Central memory CD8-positive, alpha-beta T cell (primary cell): ENCODE measurements at regions not wholly inside any gene's neighbourhood (a gene's known extent, or its start where the extent isn't known, plus 50 kb on each side); places are given as distances from the start of the nearest gene placed in this dataset.
"Not testable (repeated sequence)": the region's sequence is repeated elsewhere in the genome, so short reads cannot be mapped to it uniquely, and the experiment has no call there.

Experiments used
- ATAC-seq: fragments of 150-1000 bp; cut with Tn5 transposase; replicated peaks from 2 replicates; pipeline ENCODE4 v1.10.0; 2022; ENCODE audit warnings: mild to moderate bottlenecking, moderate FRiP score, moderate number of reproducible peaks; ENCODE audit not compliant: poor library complexity, severe bottlenecking; ENCODE audit errors: extremely low read depth
- DNase-seq, 2 donors: peaks; one replicate each; pipeline ENCODE4 v3.0.0; 2021; ENCODE audit warnings: low spot score in 2 of 2
- H3K27ac Mint-ChIP-seq: one replicate; pipeline ENCODE4 v1.8.0; 2022; ENCODE audit warnings: low read depth, mild to moderate bottlenecking, moderate library complexity, mixed read lengths
- H3K27me3 Mint-ChIP-seq: one replicate; pipeline ENCODE4 v1.8.0; 2022; ENCODE audit warnings: mixed read lengths
- H3K36me3 Mint-ChIP-seq: one replicate; pipeline ENCODE4 v1.8.0; 2022; ENCODE audit warnings: mild to moderate bottlenecking, moderate library complexity, mixed read lengths; ENCODE audit not compliant: insufficient read depth
- H3K4me1 Mint-ChIP-seq: one replicate; pipeline ENCODE4 v1.8.0; 2022; ENCODE audit warnings: mixed read lengths
- H3K4me3 Mint-ChIP-seq: one replicate; pipeline ENCODE4 v1.8.0; 2022; ENCODE audit warnings: mild to moderate bottlenecking, moderate library complexity, mixed read lengths
- H3K9me3 Mint-ChIP-seq: one replicate; pipeline ENCODE4 v1.8.0; 2022; ENCODE audit warnings: mixed read lengths

DNA sequence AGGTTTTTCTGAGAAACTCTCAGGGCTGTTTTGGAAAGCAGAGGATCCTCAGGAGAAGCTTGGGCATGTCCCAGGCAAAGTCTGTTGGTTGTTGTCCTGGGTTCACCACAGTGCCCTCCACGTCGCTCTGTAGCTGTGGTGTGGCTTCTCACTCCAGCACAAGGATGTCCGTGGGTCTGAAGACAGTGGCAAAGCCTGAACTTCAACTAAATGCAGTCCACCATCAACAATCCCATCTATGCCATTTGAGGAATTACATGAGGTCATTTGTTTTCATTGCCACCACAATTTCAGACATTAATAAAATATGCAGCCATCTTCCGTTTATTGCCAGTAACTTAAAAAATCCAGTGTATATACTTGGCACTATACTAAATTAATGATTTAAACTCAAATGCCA is 272.1 kb downstream of the LRIG3 start:
- no peaks in the 10 kb centered on the region for H3K9me3 Mint-ChIP-seq
- no peaks in the 10 kb centered on the region for H3K27me3 Mint-ChIP-seq
- H3K36me3 Mint-ChIP-seq, result no peaks in the 10 kb centered on the region

DNA sequence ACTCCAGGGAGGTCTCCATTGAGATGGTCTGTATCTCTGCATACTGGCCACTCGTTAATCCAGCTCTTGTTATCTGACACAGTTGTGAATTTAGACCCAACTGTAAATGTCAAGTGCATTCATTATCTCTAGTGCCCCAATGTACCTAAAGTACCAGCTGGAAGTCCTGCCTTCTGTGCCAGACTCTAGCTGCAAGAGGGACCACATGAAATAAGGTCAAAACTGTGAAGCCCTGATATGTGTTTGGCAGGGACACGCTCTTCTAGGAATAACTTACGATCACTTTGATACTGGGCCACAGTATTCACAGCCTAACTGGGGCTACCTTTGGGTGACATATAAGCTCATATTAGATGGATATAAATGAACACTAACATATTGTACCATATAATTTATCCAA is 268.5 kb downstream of the LRIG3 start:
- Mint-ChIP-seq H3K4me1 (no peaks in the 10 kb centered on the region), H3K36me3 (no peaks in the 10 kb centered on the region), H3K9me3 (peaks cover 5% of the 10 kb centered on the region), H3K27me3 (no peaks in the 10 kb centered on the region), H3K27ac (no peak overlapping the region), H3K4me3 (no peak overlapping the region)
- no peak for DNase-seq
- no peak for ATAC-seq

More for the DNA sequence above, 272.1 kb downstream of the LRIG3 start:
- H3K27ac Mint-ChIP-seq, result no peak overlapping the region
- H3K4me1 Mint-ChIP-seq, result no peaks in the 10 kb centered on the region
- DNase-seq (no peak), ATAC-seq (no peak)
- no peak overlapping the region for H3K4me3 Mint-ChIP-seq

DNA sequence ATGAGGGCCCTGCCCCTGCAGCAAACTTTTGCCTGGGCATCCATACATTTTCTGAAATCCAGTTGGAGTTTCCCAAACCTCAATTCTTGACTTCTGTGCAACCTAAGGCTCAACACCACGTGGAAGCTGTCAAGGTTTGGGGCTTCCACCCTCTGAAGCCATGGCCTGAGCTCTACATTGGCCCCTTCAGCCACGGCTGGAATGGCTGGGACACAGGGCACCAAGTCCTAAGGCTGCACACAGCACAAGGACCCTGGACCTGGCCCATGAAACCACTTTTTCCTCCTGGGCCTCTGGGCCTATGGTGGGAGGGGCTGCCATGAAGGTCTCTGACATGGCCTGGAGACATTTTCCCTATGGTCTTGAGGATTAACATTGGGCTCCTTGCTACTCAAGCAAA is 266.3 kb downstream of the LRIG3 start:
- Mint-ChIP-seq H3K4me3 (no peak overlapping the region), H3K9me3 (peaks cover 5% of the 10 kb centered on the region)

DNA sequence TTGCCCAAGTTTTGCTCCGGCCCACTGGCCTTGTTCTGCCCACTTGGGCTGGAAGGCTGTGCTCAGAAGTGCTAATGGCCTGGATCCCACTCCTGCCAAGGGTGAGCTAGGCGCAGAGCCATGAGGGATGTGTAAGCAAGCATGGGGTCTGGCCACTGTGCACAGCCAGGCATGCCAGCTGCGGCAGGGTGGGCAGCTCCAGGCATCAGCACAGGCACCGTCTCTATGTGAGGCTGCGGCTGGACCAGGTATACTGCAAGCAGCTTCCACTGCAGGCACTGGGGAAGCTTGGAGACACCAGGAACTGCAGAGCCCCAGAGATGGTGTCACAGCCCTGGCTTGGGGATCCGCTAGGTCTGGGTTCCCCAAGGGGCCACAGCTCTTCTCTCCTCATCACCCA is 264.9 kb downstream of the LRIG3 start:
- Mint-ChIP-seq H3K27ac (no peak overlapping the region), H3K4me1 (no peaks in the 10 kb centered on the region), H3K27me3 (no peaks in the 10 kb centered on the region), H3K36me3 (no peaks in the 10 kb centered on the region), H3K9me3 (peaks cover 11% of the 10 kb centered on the region), H3K4me3 (no peak overlapping the region)
- ATAC-seq, result no peak
- no peak for DNase-seq

More for the DNA sequence above, 266.3 kb downstream of the LRIG3 start:
- Mint-ChIP-seq H3K27ac (no peak overlapping the region), H3K36me3 (no peaks in the 10 kb centered on the region), H3K27me3 (no peaks in the 10 kb centered on the region), H3K4me1 (no peaks in the 10 kb centered on the region)
- no peak for ATAC-seq
- DNase-seq, result no peak

DNA sequence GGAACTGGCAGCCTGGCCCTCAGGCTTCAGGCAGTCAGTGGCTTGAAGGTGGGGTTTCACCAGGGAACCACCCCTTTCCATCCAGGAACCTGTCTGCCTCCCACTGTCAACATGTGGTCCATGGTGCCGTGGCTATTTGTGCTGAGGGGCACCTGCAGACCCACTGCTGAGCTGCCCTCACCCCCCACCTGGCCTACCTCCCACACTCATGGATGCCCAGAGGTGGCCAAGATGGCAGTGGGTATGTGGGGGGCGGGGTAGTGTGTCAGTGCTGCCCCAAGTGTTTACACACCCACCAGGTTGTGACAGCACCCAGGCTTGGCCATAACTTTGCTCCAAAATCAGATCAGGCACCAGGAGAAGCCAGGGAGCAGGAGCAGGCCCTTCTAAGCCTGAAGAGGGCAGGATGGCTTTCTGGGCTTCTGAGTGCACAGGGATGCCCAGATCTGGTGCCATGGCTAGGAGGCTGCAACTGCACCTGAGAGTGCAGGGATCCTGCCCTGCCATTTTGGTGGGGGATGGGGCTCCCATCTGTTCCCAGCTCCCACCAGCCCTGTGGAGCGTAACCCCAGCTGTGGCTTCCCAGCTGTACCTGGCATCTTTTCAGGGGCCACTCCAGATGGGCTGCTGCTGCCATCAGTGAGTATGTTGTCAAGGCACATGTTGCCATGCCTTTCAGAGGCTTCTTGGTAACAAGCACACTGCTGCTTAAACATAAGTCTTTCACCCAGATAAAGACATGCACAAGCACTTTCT is 263.9 kb downstream of the LRIG3 start:
- DNase-seq (no peak), ATAC-seq (no peak)
- Mint-ChIP-seq H3K4me3 (no peak overlapping the region), H3K9me3 (peaks cover 11% of the 10 kb centered on the region), H3K27me3 (no peaks in the 10 kb centered on the region), H3K4me1 (no peaks in the 10 kb centered on the region), H3K36me3 (no peaks in the 10 kb centered on the region), H3K27ac (no peak overlapping the region)

DNA sequence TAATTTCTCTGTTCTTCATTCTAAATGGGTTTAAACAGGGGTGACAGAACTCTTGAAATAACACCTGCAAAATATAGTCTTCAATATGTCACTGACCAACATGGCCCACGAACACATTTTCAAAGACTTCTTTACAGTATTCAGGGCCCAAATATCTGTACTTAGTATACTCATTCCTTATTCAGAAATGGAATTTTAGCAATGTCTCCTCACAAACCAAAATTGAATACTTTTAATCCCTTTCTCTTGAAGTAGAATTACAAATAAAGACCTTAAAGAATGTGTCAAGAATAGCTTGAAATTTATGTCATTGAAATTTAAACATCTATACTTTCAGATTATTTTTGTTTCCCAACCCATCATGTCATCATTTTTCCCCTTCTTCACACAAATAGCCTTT is 263.1 kb downstream of the LRIG3 start:
- no peak for DNase-seq
- no peak for ATAC-seq
- H3K4me1 Mint-ChIP-seq, result no peaks in the 10 kb centered on the region
- H3K9me3 Mint-ChIP-seq, result peaks cover 11% of the 10 kb centered on the region
- H3K36me3 Mint-ChIP-seq, result no peaks in the 10 kb centered on the region
- no peak overlapping the region for H3K4me3 Mint-ChIP-seq
- no peaks in the 10 kb centered on the region for H3K27me3 Mint-ChIP-seq
- no peak overlapping the region for H3K27ac Mint-ChIP-seq

DNA sequence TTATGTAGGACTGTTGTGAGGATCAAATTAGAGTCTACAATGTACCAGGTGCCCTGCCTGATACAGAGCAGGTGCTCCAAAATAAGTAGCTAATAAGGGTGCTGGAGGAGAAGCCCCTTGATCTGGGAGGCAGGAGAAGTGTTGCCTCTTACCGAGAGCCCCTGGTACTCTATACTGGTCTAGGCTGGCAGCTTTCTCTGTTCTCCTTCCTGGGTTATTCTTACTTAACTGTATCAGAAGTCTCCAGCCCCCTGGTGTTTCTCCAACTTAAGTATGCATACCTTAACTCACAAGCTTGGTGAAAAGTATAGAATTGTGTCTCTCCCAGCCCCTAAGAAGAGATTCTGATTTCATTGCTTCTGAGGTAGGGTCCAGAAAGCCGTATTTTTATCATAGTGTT is 254.9 kb downstream of the LRIG3 start:
- peaks cover 2% of the 10 kb centered on the region for H3K36me3 Mint-ChIP-seq
- ATAC-seq (no peak), DNase-seq (no peak)
- H3K27ac Mint-ChIP-seq, result no peak overlapping the region
- H3K4me1 Mint-ChIP-seq, result no peaks in the 10 kb centered on the region
- H3K27me3 Mint-ChIP-seq, result no peaks in the 10 kb centered on the region
- H3K4me3 Mint-ChIP-seq, result no peak overlapping the region
- peaks cover 11% of the 10 kb centered on the region for H3K9me3 Mint-ChIP-seq

DNA sequence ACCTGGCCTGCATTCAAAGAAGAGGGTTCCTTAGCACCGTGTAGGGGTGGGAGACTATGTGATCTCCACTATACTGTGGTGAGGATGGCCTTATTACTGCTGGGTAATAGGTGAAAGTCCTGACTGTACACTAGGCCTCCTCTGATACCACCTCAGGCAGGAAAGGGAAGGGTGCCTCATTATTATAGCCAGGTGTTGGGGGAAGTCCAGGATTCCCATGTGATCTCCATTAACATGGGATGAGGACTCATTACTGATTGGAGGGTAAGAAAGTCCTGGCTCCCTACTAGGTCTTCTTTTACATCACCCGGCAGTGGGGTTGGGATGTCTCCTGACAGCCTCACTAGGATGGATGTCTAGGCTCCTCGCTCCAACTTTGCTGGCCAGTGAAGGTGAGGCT is 252.1 kb downstream of the LRIG3 start:
- no peaks in the 10 kb centered on the region for H3K27me3 Mint-ChIP-seq
- H3K27ac Mint-ChIP-seq, result no peak overlapping the region
- no peak overlapping the region for H3K4me3 Mint-ChIP-seq
- no peak for ATAC-seq
- DNase-seq, result no peak
- no peaks in the 10 kb centered on the region for H3K4me1 Mint-ChIP-seq
- peaks cover 11% of the 10 kb centered on the region for H3K9me3 Mint-ChIP-seq
- H3K36me3 Mint-ChIP-seq, result peaks cover 2% of the 10 kb centered on the region

DNA sequence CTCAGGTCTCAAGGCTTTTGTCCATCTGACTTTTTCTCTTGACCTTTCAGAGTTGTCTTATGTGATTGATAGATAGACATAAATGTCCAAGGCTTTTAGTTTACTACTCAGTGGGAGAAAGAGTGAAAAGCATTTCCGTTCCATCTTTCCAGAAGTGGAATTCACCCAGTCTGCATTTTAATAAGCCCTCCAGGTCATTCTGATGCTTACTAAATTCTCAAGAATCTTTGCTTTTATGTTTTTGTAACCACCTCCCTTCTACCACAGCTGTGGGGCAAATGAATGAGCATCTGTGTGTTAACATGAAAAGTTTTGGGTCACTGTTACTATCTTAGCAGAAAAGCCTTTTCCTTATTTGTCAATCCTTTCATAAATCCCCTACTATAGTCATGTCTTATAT is 251.4 kb downstream of the LRIG3 start:
- no peak for ATAC-seq
- Mint-ChIP-seq H3K9me3 (peaks cover 11% of the 10 kb centered on the region), H3K4me3 (no peak overlapping the region), H3K27me3 (no peaks in the 10 kb centered on the region), H3K4me1 (no peaks in the 10 kb centered on the region), H3K27ac (no peak overlapping the region), H3K36me3 (peaks cover 2% of the 10 kb centered on the region)
- no peak for DNase-seq

DNA sequence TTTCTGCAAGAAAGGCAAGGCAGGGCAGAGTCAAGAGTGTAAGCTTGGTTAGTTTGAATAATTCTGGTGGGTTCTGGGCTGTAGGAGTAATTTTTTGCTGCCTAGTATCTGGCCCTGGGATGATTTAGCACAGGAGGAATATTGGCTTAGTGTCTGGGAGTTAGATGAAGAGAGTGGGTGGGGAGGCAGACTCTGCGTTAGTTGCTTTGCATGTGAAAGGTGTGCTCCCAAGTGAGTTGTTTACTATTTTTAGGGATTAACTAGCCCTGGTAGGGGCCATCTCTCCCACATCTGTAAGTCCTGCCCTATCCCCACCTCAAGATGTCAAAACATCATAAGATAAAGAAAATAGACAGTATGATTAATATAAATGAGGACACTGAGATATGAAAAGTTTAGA is 249.7 kb downstream of the LRIG3 start:
- peaks cover 2% of the 10 kb centered on the region for H3K36me3 Mint-ChIP-seq
- DNase-seq (no peak), ATAC-seq (no peak)
- no peak overlapping the region for H3K4me3 Mint-ChIP-seq
- no peak overlapping the region for H3K27ac Mint-ChIP-seq
- peaks cover 11% of the 10 kb centered on the region for H3K9me3 Mint-ChIP-seq
- no peaks in the 10 kb centered on the region for H3K4me1 Mint-ChIP-seq
- no peaks in the 10 kb centered on the region for H3K27me3 Mint-ChIP-seq

DNA sequence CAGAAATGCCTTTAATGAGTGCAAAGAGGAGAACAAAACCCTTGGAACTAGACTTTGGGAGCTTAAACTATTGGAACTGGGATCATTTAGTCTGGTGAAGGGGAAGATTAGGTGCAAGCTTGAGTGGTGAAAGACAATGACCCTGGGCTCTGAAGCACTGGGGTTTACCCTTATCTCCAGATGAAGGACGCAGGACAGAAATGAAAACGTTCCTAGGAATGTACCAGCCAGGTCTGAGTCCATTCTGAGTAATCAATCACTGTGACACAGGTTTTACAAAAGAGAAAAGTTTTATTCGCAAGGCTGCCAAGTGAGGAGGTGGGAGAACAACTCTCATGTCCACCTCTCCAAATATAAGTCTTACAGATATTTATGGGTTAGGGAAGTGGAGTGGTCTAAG is 249.1 kb downstream of the LRIG3 start:
- Mint-ChIP-seq H3K36me3 (peaks cover 2% of the 10 kb centered on the region), H3K27me3 (no peaks in the 10 kb centered on the region), H3K4me1 (no peaks in the 10 kb centered on the region), H3K27ac (no peak overlapping the region), H3K9me3 (peaks cover 16% of the 10 kb centered on the region), H3K4me3 (no peak overlapping the region)
- DNase-seq (no peak), ATAC-seq (no peak)

DNA sequence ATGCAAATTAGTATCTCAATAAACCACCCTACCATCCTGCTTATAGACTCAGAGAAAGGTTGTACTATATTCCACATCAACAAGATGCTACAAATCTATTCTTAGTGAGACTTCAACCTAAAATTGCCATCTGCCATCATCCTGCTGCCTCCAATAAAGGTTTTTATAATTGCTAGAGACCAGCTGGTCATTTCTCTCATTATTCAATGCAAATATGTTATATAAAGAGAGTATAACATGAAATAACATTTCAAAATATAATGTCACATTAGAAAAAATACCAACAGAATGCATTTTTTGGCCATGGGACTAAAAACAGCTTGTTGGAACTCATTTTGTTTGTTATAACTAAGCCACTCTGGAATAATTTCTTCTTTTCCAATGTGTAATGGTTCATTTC is 247.3 kb downstream of the LRIG3 start:
- Mint-ChIP-seq H3K27me3 (no peaks in the 10 kb centered on the region), H3K4me1 (no peaks in the 10 kb centered on the region), H3K27ac (no peak overlapping the region), H3K9me3 (peaks cover 7% of the 10 kb centered on the region), H3K36me3 (peaks cover 4% of the 10 kb centered on the region), H3K4me3 (no peak overlapping the region)
- DNase-seq (no peak), ATAC-seq (no peak)

DNA sequence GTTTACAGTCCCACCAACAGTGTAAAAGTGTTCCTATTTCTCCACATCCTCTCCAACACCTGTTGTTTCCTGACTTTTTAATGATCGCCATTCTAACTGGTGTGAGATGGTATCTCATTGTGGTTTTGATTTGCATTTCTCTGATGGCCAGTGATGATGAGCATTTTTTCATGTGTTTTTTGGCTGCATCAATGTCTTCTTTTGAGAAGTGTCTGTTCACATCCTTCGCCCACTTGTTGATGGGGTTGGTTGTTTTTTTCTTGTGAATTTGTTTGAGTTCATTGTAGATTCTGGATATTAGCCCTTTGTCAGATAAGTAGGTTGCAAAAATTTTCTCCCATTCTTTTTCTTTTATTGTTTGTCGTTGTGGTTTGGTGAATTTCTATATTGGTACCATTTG is 242.5 kb downstream of the LRIG3 start:
- ATAC-seq, H3K36me3 Mint-ChIP-seq, H3K27me3 Mint-ChIP-seq, H3K4me3 Mint-ChIP-seq, H3K27ac Mint-ChIP-seq, H3K4me1 Mint-ChIP-seq, DNase-seq: not testable (repeated sequence)
- peaks cover 33% of the 10 kb centered on the region for H3K9me3 Mint-ChIP-seq
